Left colon (tissue), 2 donors: ENCODE measurements at regions not wholly inside any gene's neighbourhood (a gene's known extent, or its start where the extent isn't known, plus 50 kb on each side); places are given as distances from the start of the nearest gene placed in this dataset.
"Not testable (repeated sequence)": the region's sequence is repeated elsewhere in the genome, so short reads cannot be mapped to it uniquely, and the experiment has no call there.

Experiments used
- ATAC-seq: fragments of 200-7000 bp; cut with Tn5 transposase; one replicate; pipeline ENCODE4 v1.9.1; 2020; ENCODE audit warnings: mild to moderate bottlenecking, moderate library complexity
- DNase-seq, 2 donors: peaks; one replicate each; pipeline ENCODE4 v3.0.0-alpha.2; 2020
- intact Hi-C, 2 donors: fragments of 100-400 bp; cut with DNase I in 1 of 2; cut with micrococcal nuclease in 1 of 2; formaldehyde crosslinking; loops; one replicate each; pipeline versions ENCODE4 v1.11.2 to v1.14.0; 2022; cut with DNase I, micrococcal nuclease
- donor health status: DM: no; HTN: no; CAD: no.
- donor health status: DM: yes; HTN: yes; CAD: no.

DNA sequence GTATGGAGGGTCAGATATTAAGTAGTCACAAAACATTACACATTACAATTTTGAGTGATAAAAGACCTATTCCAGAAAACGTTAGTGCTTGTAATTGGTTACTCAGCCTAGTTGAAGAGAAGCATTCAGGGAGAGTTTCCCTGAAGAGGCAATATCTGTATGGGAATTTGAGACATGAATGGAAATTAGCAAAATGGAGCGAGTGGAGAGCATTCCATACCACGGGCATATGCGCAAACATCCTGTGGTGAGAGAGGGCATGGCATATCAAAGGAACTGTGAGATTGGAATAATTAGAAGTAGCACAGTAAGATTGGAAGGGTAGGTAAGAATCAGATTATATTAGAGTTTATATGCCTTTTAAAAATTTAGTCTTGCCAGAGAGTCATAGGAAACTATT lies 867.9 kb downstream of the PRIM2 start:
- intact Hi-C loops: not testable (repeated sequence)

GRCh38 chr6:58193209-58193608 lies 875.8 kb downstream of the PRIM2 start:
- ATAC-seq: not testable (repeated sequence)

More for the DNA sequence above, 867.9 kb downstream of the PRIM2 start:
- not testable (repeated sequence) for ATAC-seq, DNase-seq

DNA sequence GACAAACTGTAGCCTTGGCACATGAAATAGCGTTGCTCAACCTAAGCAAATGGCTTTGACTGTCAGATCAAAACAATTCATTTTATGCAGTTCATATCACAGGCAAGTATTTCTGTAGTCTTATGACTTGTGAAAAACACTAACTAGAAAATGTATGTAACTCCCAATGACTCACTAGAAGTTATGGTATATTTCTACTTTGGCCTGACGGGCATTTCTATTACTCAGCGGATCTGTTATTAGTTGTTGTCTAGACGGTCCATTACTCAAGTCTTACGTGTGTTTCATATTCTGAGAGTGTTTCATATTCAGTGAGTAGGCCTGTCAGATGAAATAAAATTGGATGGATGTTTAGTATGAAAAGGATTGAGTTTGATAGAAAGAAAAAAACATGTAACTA lies 880.9 kb downstream of the PRIM2 start:
- DNase-seq (no peak), ATAC-seq (no peak)
- intact Hi-C loops: no loop called here

More at GRCh38 chr6:58193209-58193608, 875.8 kb downstream of the PRIM2 start:
- intact Hi-C loops, DNase-seq: not testable (repeated sequence)

GRCh38 chr6:58237124-58237523 lies 919.7 kb downstream of the PRIM2 start:
- intact Hi-C loops, DNase-seq, ATAC-seq: not testable (repeated sequence)

DNA sequence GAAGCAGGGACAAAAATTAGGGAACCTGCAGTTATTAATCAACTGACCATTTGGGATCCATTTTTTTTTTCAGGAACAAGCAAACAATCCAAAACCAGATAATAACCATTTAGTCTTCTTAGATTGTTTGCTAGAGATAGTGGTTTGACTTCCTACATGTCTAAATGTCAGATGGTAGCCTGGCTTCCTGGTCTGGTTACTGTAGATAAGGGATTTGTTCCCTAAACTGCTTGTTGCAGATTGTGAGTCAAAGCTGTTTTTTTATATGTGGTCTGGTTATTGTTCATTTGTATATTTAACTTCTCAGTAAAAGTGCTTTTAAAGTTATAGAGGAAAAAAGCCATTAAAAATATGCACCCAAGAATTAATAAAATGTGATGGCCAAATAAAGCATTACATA lies 921.0 kb downstream of the PRIM2 start:
- intact Hi-C loops, DNase-seq, ATAC-seq: not testable (repeated sequence)

DNA sequence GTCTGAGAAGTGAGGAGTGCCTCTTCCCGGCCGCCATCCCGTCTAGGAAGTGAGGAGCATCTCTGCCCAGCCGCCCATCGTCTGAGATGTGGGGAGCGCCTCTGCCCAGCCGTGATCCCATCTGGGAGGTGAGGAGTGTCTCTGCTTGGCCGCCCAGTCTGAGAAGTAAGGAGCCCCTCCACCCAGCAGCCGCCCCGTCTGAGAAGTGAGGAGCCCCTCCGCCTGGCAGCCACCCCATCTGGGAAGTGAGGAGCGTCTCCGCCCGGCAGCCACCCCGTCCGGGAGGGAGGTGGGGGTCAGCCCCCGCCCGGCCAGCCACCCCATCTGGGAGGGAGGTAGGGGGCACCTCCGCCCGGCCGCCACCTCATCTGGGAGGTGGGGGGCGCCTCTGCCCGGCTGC lies 940.2 kb downstream of the PRIM2 start:
- intact Hi-C loops, DNase-seq, ATAC-seq: not testable (repeated sequence)

GRCh38 chr6:58290177-58290576 lies 972.7 kb downstream of the PRIM2 start:
- ATAC-seq (no peak), DNase-seq (no peak)
- intact Hi-C loops: no loop called here

GRCh38 chr6:58291319-58291718 lies 973.9 kb downstream of the PRIM2 start:
- ATAC-seq: not testable (repeated sequence)

DNA sequence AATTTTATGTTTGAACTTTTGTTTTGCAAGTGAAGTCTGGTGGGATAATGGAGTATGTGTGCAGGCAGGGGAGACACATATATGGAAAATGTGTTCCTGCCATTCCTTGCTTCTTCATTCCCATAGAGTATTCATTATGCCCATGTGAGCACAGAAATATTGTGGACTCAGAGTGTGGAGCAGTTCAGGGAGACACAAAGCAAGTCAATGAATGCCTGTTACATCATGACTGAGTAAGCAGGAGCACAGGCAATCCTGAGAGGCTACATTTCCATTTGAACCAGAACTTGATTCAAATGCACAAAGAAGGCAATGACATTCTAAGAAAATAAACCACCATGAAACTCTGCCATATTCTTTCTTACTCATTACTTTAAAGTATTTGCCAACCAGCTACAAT lies 990.5 kb downstream of the PRIM2 start:
- intact Hi-C loops, ATAC-seq, DNase-seq: not testable (repeated sequence)

More at GRCh38 chr6:58291319-58291718, 973.9 kb downstream of the PRIM2 start:
- intact Hi-C loops, DNase-seq: not testable (repeated sequence)

- ATAC-seq, DNase-seq, intact Hi-C loops: not testable (repeated sequence)
Measured at GRCh38 chr6:58332108-58332507, 1014.7 kb downstream of the PRIM2 start.

DNA sequence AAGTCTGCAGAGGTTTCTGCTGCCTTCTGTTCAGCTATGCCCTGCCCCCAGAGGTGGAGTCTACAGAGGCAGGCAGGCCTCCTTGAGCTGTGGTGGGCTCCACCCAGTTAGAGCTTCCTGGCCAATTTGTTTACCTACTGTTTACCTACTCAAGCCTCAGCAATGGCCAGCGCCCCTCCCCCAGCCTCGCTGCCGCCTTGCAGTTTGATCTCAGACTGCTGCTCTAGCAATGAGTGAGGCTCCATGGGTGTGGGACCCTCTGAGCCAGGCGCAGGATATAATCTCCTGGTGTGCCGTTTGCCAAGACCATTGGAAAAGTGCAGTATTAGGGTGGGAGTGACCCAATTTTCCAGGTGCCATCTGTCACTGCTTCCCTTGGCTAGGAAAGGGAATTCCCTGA lies 1024.9 kb downstream of the PRIM2 start:
- intact Hi-C loops, DNase-seq, ATAC-seq: not testable (repeated sequence)

DNA sequence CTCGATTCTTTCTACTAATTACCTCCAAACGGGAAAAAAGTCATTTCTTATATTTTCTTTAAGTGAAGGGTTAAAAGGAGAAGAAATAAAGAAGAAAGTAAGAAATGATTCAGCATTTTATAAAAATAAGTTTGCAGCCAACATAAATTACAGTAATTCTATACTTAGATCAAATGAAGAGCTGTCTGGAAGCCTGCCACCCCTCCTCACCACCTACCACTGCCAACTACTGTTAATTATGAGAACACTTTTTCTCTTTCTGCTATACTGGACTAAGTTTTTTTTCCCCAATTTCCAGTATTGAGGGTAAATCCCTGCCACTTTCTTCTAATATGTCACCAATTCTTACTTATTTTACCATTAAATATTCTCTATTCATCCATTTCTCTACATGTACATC lies 1030.1 kb downstream of the PRIM2 start:
- DNase-seq, intact Hi-C loops, ATAC-seq: not testable (repeated sequence)

- intact Hi-C loops, ATAC-seq: not testable (repeated sequence)
Measured at GRCh38 chr6:58351619-58352018, 1034.2 kb downstream of the PRIM2 start.

DNA sequence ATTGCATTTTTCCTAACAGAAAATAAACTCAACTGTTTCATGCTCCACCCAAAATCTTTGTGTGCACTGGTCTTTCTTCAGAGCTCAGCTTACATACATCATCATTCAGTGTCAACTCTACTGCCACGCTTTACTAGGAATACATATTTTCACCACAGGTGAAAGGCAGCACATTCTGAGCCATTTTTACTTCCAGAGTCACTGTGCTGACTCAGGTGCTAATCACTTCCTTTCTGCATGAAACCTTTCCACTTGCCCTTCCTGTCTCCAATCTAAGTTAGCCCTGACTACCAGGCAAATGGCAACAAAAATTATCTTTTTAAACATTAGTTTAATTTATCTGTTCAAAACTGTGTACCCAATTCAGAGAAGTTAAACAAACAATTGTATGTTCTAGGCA lies 1041.0 kb downstream of the PRIM2 start:
- intact Hi-C loops: not testable (repeated sequence)

More at GRCh38 chr6:58351619-58352018, 1034.2 kb downstream of the PRIM2 start:
- DNase-seq: not testable (repeated sequence)

GRCh38 chr6:58365856-58366255 lies 1048.4 kb downstream of the PRIM2 start:
- ATAC-seq, intact Hi-C loops, DNase-seq: not testable (repeated sequence)

More for the DNA sequence above, 1041.0 kb downstream of the PRIM2 start:
- ATAC-seq, DNase-seq: not testable (repeated sequence)

- ATAC-seq, DNase-seq, intact Hi-C loops: not testable (repeated sequence)
Measured at GRCh38 chr6:58406659-58407058, 1089.2 kb downstream of the PRIM2 start.

- ATAC-seq (no peak), DNase-seq (no peak)
- intact Hi-C loops: no loop called here
Measured at GRCh38 chr6:58419321-58419720, 1101.9 kb downstream of the PRIM2 start.
